Gastroesophageal sphincter (tissue), 4 donors: ENCODE measurements at regions not wholly inside any gene's neighbourhood (a gene's known extent, or its start where the extent isn't known, plus 50 kb on each side); places are given as distances from the start of the nearest gene placed in this dataset.

ENCODE experiments used
- ATAC-seq: fragments of 150-250 bp; one replicate; pipeline ENCODE4 v1.9.1; 2016; ENCODE audit warnings: mild to moderate bottlenecking, moderate library complexity
- H3K27ac ChIP-seq, 4 donors: fragments of 200-600 bp; sonication (generic) in 3 of 4; 1 replicate in 3 of 4; 2 replicates in 1 of 4; pipeline ENCODE4 v1.5.1; 2016 to 2019
- H3K27me3 ChIP-seq: fragments of 200-600 bp; sonication (generic); one replicate; pipeline ENCODE4 v1.5.1; 2019
- H3K36me3 ChIP-seq, 2 donors: fragments of 200-600 bp; sonication (generic); one replicate each; pipeline ENCODE4 v1.5.1; 2019; ENCODE audit warnings: control low read depth in 1 of 2
- H3K4me1 ChIP-seq, 3 donors: fragments of 200-600 bp; sonication (generic); 1 replicate in 2 of 3; 2 replicates in 1 of 3; pipeline ENCODE4 v1.5.1; 2016 to 2019; ENCODE audit warnings: control low read depth in 2 of 3
- H3K4me3 ChIP-seq, 2 donors: fragments of 200-600 bp; sonication (generic); one replicate each; pipeline ENCODE4 v1.5.1; 2019; ENCODE audit warnings: mild to moderate bottlenecking in 1 of 2, moderate library complexity in 1 of 2
- H3K9me3 ChIP-seq, 3 donors: fragments of 200-600 bp; sonication (generic); one replicate each; pipeline ENCODE4 v1.5.1; 2017 to 2019; ENCODE audit warnings: control low read depth in 2 of 3
- EP300 ChIP-seq: sonication (generic); formaldehyde crosslinking; IDR thresholded peaks from one replicate; pipeline ENCODE4 v1.6.1; 2017; ENCODE audit warnings: antibody characterized with exemption, mild to moderate bottlenecking
- POLR2A ChIP-seq, 2 donors: fragments of 450-650 bp; IDR thresholded peaks; one replicate each; pipeline ENCODE4 v1.6.1; 2017; ENCODE audit warnings: antibody characterized with exemption in 2 of 2, mild to moderate bottlenecking in 2 of 2, moderate library complexity in 1 of 2
- POLR2AphosphoS5 ChIP-seq: sonication (generic); formaldehyde crosslinking; IDR thresholded peaks from one replicate; pipeline ENCODE4 v1.6.1; 2017; ENCODE audit warnings: antibody characterized with exemption
- WGBS, 2 donors: methylation state at CpG; one replicate each; pipeline ENCODE4 v1.1.5; 2018; ENCODE audit warnings: low coverage in 1 of 2; 5-methylcytosine and 5-hydroxymethylcytosine counted together
- TF ChIP-seq, protein P1 (sequence below), 4 experiments: fragments of 200-600 bp in 2 of 4; fragments of 450-650 bp in 2 of 4; sonication (generic) in 1 of 4; IDR thresholded peaks; one replicate each; pipeline ENCODE4 v1.5.1; 2017 to 2019; ENCODE audit warnings: antibody characterized with exemption in 4 of 4, mild to moderate bottlenecking in 2 of 4, moderate library complexity in 2 of 4

DNA sequence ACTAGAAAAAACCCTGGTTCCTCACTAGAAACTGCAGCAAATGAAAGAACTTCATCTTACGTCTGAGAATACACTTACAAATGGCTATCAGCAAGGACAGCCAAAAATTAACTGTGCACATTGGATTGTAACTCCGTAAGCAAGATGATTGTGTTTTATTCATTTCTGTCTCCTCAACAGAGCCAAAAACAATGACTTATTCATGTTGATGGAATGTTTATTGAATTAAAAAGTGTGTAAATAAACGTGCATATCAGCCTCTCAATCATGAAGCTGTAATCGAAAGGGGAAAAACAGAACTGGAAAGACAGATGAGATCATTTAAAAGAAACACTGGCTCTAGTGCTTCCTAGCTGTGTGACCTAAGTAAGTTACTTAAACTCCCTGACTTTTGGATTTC lies 307.5 kb upstream of the ZC3H12C start:
- H3K4me1 ChIP-seq = no peaks in the 10 kb centered on the region
- no peak for ATAC-seq
- H3K27me3 ChIP-seq = no peaks in the 10 kb centered on the region
- 6 to 23% methylated on average over 4 of the region's 4 CpGs for WGBS, 2 donors
- no peak overlapping the region for H3K4me3 ChIP-seq
- no peaks in the 10 kb centered on the region for H3K36me3 ChIP-seq
- H3K27ac ChIP-seq = no peak overlapping the region
- TF ChIP-seq EP300 (no peak), POLR2A (IDR thresholded peaks at IDR 0.05) (no peak), POLR2AphosphoS5 (no peak)
- TF ChIP-seq, protein P1, sequence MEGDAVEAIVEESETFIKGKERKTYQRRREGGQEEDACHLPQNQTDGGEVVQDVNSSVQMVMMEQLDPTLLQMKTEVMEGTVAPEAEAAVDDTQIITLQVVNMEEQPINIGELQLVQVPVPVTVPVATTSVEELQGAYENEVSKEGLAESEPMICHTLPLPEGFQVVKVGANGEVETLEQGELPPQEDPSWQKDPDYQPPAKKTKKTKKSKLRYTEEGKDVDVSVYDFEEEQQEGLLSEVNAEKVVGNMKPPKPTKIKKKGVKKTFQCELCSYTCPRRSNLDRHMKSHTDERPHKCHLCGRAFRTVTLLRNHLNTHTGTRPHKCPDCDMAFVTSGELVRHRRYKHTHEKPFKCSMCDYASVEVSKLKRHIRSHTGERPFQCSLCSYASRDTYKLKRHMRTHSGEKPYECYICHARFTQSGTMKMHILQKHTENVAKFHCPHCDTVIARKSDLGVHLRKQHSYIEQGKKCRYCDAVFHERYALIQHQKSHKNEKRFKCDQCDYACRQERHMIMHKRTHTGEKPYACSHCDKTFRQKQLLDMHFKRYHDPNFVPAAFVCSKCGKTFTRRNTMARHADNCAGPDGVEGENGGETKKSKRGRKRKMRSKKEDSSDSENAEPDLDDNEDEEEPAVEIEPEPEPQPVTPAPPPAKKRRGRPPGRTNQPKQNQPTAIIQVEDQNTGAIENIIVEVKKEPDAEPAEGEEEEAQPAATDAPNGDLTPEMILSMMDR (IDR thresholded peaks at IDR 0.05) = no peak
- no peaks in the 10 kb centered on the region for H3K9me3 ChIP-seq

DNA sequence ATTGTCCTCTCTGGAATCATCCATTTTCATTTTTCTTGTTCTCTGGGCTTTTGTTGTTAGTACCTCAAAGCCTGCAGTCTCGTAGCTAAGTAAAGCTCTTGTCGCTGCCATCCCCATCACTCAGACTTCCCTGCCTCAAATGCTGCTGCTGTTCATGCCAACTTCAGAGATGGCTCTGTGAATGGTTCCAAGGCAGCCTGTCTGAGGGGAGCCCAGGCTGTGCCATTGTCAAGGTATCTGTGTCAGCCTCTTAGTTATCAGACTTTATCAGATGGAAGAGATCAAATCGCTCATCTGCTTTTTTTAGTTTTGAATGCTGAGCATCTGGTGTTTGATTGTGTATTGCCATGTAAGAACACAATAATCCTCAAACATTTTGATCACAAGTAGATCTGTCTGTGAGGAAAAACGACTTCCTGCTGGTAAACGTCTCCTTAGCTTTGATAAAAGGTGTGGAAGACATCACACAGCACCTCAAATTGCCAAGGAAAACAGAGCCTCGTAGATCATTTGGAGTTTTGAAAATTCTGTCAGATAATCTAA lies 304.2 kb upstream of the ZC3H12C start:
- H3K27ac ChIP-seq = no peak overlapping the region
- WGBS, 2 donors = 32 to 40% methylated on average over 4 to 6 of the region's 6 CpGs
- TF ChIP-seq POLR2AphosphoS5 = no peak
- no peak for TF ChIP-seq POLR2A (IDR thresholded peaks at IDR 0.05)
- TF ChIP-seq, protein P1 (IDR thresholded peaks at IDR 0.05) = no peak
- no peak for TF ChIP-seq EP300
- no peaks in the 10 kb centered on the region for H3K4me1 ChIP-seq
- no peaks in the 10 kb centered on the region for H3K27me3 ChIP-seq
- no peak overlapping the region for H3K4me3 ChIP-seq
- no peaks in the 10 kb centered on the region for H3K36me3 ChIP-seq
- no peak for ATAC-seq
- H3K9me3 ChIP-seq = no peaks in the 10 kb centered on the region

DNA sequence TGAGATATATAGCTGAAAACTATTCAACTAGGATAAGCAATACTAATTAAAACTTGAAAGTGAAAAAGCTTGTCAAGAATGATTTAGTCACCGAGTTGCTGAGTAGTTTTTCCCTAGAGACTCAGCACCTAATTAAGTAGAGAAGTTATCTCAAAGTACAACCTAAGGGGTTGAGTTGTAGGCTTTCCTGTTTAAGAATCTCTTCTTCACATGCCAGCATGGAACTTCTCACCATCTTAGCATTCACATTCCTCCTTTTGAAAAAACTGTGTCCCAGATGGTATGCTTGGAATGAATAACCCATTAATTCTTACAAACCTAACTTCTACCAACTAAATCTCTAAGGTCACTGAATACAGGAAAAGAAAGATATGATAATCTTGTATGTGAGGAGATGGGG lies 303.3 kb upstream of the ZC3H12C start:
- H3K36me3 ChIP-seq = no peaks in the 10 kb centered on the region
- no peaks in the 10 kb centered on the region for H3K9me3 ChIP-seq
- ATAC-seq = no peak
- no peaks in the 10 kb centered on the region for H3K27me3 ChIP-seq
- 56 to 90% methylated on average over 1 of the region's 1 CpG for WGBS, 2 donors
- no peaks in the 10 kb centered on the region for H3K4me1 ChIP-seq
- TF ChIP-seq, protein P1 (IDR thresholded peaks at IDR 0.05) = no peak
- TF ChIP-seq EP300 = no peak
- no peak for TF ChIP-seq POLR2A (IDR thresholded peaks at IDR 0.05)
- TF ChIP-seq POLR2AphosphoS5 = no peak
- H3K4me3 ChIP-seq = no peak overlapping the region
- no peak overlapping the region for H3K27ac ChIP-seq

DNA sequence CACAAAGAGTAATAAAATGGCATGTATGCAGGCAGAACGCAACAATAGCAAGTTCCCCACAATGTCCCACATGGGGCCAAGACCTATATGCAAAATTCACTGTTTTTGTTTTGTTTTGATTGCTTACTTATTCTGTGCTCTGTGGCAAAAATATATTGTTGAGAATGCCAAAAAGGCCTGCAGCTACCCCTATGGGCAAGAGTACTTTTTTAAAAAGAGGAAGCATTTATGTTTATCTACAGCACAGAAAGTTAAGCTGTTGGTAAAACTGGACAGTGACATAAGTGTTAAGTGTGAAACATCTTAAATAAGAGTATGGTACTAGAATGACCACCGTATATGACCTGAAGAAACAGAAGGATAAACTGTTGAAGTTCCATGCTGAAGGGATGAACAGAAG lies 301.9 kb upstream of the ZC3H12C start:
- no peaks in the 10 kb centered on the region for H3K27me3 ChIP-seq
- no peak for TF ChIP-seq POLR2AphosphoS5
- TF ChIP-seq POLR2A (IDR thresholded peaks at IDR 0.05) = no peak
- TF ChIP-seq, protein P1 (IDR thresholded peaks at IDR 0.05) = no peak
- TF ChIP-seq EP300 = no peak
- no peak for ATAC-seq
- WGBS, 2 donors = 63 to 65% methylated on average over 2 of the region's 2 CpGs
- H3K9me3 ChIP-seq = no peaks in the 10 kb centered on the region
- H3K36me3 ChIP-seq = no peaks in the 10 kb centered on the region
- no peaks in the 10 kb centered on the region for H3K4me1 ChIP-seq
- H3K27ac ChIP-seq = no peak overlapping the region
- no peak overlapping the region for H3K4me3 ChIP-seq

DNA sequence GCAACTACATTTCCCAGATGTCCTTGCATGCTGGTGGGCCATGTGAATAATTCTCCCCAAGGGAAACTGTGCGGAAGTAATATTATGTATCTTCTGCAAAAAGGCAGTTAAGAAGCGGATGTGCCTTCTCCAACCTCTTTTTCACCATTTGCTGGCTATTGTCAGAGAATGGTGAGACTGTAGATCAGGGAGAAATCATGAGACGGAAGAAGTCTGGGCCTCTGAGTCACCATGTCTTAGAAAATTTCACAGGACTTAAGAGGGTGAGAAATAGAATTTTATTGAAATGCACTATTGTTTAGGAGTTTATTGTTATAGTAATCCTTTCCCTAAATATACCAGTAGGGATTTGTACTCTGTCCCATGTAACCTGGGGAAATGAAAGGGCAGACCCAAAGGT lies 298.7 kb upstream of the ZC3H12C start:
- WGBS, 2 donors = 84 to 92% methylated on average over 2 to 3 of the region's 3 CpGs
- no peak for ATAC-seq

More for the DNA sequence above, 298.7 kb upstream of the ZC3H12C start:
- Histone ChIP-seq H3K4me1 (no peaks in the 10 kb centered on the region), H3K27ac (no peak overlapping the region), H3K4me3 (no peak overlapping the region), H3K36me3 (no peaks in the 10 kb centered on the region), H3K27me3 (no peaks in the 10 kb centered on the region), H3K9me3 (no peaks in the 10 kb centered on the region)
- TF ChIP-seq POLR2AphosphoS5 = no peak
- TF ChIP-seq POLR2A (IDR thresholded peaks at IDR 0.05) = no peak
- TF ChIP-seq EP300 = no peak
- TF ChIP-seq, protein P1 (IDR thresholded peaks at IDR 0.05) = no peak
